Neural cell (in vitro differentiated cells): ENCODE measurements at regions not wholly inside any gene's neighbourhood (a gene's known extent, or its start where the extent isn't known, plus 50 kb on each side); places are given as distances from the start of the nearest gene placed in this dataset.

Experiments
- H2AFZ ChIP-seq: fragments of 200-600, 300-800 bp; sonication (generic), shearing (Covaris generic); 2 replicates; pipeline ENCODE4 v1.6.0; 2014; ENCODE audit warnings: low read depth, mild to moderate bottlenecking, antibody characterized with exemption, low read length, moderate library complexity
- H3F3A ChIP-seq: fragments of 200-600 bp; shearing (Covaris generic); 2 replicates; pipeline ENCODE4 v1.6.1; 2016; ENCODE audit warnings: mild to moderate bottlenecking, moderate library complexity, mixed read lengths, antibody characterized with exemption, low read length; ENCODE audit not compliant: insufficient read depth, poor library complexity, severe bottlenecking
- H3K27ac ChIP-seq: fragments of 200-600, 300-800 bp; sonication (generic), shearing (Covaris generic); 2 replicates; pipeline ENCODE4 v1.5.1; 2014; ENCODE audit warnings: mild to moderate bottlenecking, low read length, moderate library complexity
- H3K27me3 ChIP-seq: fragments of 300-800, 200-600 bp; sonication (generic), shearing (Covaris generic); 2 replicates; pipeline ENCODE4 v1.6.0; 2014; ENCODE audit warnings: mild to moderate bottlenecking, low read depth, low read length, moderate library complexity; ENCODE audit not compliant: insufficient read depth
- H3K36me3 ChIP-seq: fragments of 300-800, 200-600 bp; sonication (generic), shearing (Covaris generic); 2 replicates; pipeline ENCODE4 v1.5.1; 2014; ENCODE audit warnings: mild to moderate bottlenecking, antibody characterized with exemption, low read length, moderate library complexity; ENCODE audit not compliant: insufficient read depth
- H3K4me2 ChIP-seq: fragments of 300-800, 200-600 bp; sonication (generic), shearing (Covaris generic); 2 replicates; pipeline ENCODE4 v1.6.0; 2014; ENCODE audit warnings: mild to moderate bottlenecking, low read length
- H3K4me3 ChIP-seq: fragments of 300-800, 200-600 bp; sonication (generic), shearing (Covaris generic); 2 replicates; pipeline ENCODE4 v1.5.1; 2014; ENCODE audit warnings: mild to moderate bottlenecking, low read length, moderate library complexity
- H3K79me2 ChIP-seq: fragments of 200-600 bp; shearing (Covaris generic); replicated peaks from 2 replicates; pipeline ENCODE4 v1.6.0; 2014; ENCODE audit warnings: mild to moderate bottlenecking, low read length, moderate library complexity; ENCODE audit not compliant: insufficient read depth
- H3K9ac ChIP-seq: fragments of 300-800, 200-600 bp; sonication (generic), shearing (Covaris generic); 2 replicates; pipeline ENCODE4 v1.6.1; 2016; ENCODE audit warnings: mild to moderate bottlenecking, low read length, mixed read lengths
- H3K9me2 ChIP-seq: fragments of 200-600 bp; shearing (Covaris generic); 2 replicates; pipeline ENCODE4 v1.6.1; 2016; ENCODE audit warnings: mild to moderate bottlenecking, low read length, mixed read lengths; ENCODE audit not compliant: insufficient read depth
- H3K9me3 ChIP-seq: fragments of 200-600, 300-800 bp; sonication (generic), shearing (Covaris generic); 2 replicates; pipeline ENCODE4 v1.6.1; 2016; ENCODE audit warnings: mild to moderate bottlenecking, mixed run types, low read length, moderate library complexity, mixed read lengths
- H4K20me1 ChIP-seq: fragments of 200-600 bp; shearing (Covaris generic); 2 replicates; pipeline ENCODE4 v1.6.1; 2016; ENCODE audit warnings: mild to moderate bottlenecking, mixed run types; ENCODE audit not compliant: insufficient read depth
- CTCF ChIP-seq: fragments of 450-650 bp; IDR thresholded peaks from 2 replicates; pipeline ENCODE4 v1.5.1; 2014; ENCODE audit warnings: antibody characterized with exemption, mild to moderate bottlenecking, moderate library complexity; ENCODE audit not compliant: poor library complexity, severe bottlenecking
- EP300 ChIP-seq: fragments of 450-650 bp; conservative IDR thresholded peaks from 2 replicates; pipeline ENCODE4 v1.6.1; 2014; ENCODE audit warnings: antibody characterized with exemption, mild to moderate bottlenecking, moderate library complexity; ENCODE audit not compliant: poor library complexity, severe bottlenecking
- EZH2 ChIP-seq: fragments of 200-600, 300-800 bp; shearing (Covaris generic), sonication (generic); IDR thresholded peaks from 2 replicates; pipeline ENCODE4 v1.6.1; 2014; ENCODE audit warnings: antibody characterized with exemption, low read length, borderline replicate concordance, mild to moderate bottlenecking; ENCODE audit not compliant: insufficient read depth, poor library complexity, severe bottlenecking
- MXI1 ChIP-seq: fragments of 450-650 bp; conservative IDR thresholded peaks from 2 replicates; pipeline ENCODE4 v1.6.1; 2014; ENCODE audit warnings: antibody characterized with exemption, mild to moderate bottlenecking; ENCODE audit not compliant: poor library complexity, severe bottlenecking
- POLR2AphosphoS5 ChIP-seq: IDR thresholded peaks from 2 replicates; pipeline ENCODE4 v1.6.1; 2012
- RAD21 ChIP-seq: fragments of 450-650 bp; conservative IDR thresholded peaks from 2 replicates; pipeline ENCODE4 v1.6.1; 2014; ENCODE audit warnings: antibody characterized with exemption, mild to moderate bottlenecking, moderate library complexity
- SMC3 ChIP-seq: fragments of 450-650 bp; conservative IDR thresholded peaks from 2 replicates; pipeline ENCODE4 v1.6.1; 2014; ENCODE audit warnings: antibody characterized with exemption, mild to moderate bottlenecking, moderate library complexity; ENCODE audit not compliant: poor library complexity
- TAF1 ChIP-seq: IDR thresholded peaks from 2 replicates; pipeline ENCODE4 v1.6.1; 2012; ENCODE audit warnings: low read depth
- TF ChIP-seq, protein P1 (sequence below): IDR thresholded peaks from 2 replicates; pipeline ENCODE4 v1.6.1; 2012; ENCODE audit warnings: borderline replicate concordance

DNA sequence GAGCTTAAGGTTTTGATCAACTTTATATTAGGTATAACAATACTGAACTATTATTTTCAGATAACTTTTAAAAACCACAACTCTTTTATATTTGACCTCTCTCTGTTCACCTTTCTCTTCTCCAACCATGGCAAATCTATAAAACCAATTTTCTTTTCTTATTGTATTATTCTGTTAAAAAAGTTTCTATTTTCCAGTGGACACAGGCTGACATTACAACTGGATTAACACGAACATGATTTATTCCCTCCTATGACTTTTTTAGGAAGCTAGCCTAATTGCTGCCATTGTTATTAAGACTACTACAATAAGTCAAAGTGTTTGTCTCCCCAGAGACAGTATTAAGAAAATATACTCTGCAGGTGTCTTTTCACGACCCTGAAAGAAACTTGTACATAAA lies 2291.1 kb upstream of the PCDH20 start:
- Histone ChIP-seq H3K9me2 (no peaks in the 10 kb centered on the region), H2AFZ (no peak overlapping the region)
- TF ChIP-seq CTCF (no peak), MXI1 (no peak), SMC3 (no peak)
- TF ChIP-seq, protein P1, sequence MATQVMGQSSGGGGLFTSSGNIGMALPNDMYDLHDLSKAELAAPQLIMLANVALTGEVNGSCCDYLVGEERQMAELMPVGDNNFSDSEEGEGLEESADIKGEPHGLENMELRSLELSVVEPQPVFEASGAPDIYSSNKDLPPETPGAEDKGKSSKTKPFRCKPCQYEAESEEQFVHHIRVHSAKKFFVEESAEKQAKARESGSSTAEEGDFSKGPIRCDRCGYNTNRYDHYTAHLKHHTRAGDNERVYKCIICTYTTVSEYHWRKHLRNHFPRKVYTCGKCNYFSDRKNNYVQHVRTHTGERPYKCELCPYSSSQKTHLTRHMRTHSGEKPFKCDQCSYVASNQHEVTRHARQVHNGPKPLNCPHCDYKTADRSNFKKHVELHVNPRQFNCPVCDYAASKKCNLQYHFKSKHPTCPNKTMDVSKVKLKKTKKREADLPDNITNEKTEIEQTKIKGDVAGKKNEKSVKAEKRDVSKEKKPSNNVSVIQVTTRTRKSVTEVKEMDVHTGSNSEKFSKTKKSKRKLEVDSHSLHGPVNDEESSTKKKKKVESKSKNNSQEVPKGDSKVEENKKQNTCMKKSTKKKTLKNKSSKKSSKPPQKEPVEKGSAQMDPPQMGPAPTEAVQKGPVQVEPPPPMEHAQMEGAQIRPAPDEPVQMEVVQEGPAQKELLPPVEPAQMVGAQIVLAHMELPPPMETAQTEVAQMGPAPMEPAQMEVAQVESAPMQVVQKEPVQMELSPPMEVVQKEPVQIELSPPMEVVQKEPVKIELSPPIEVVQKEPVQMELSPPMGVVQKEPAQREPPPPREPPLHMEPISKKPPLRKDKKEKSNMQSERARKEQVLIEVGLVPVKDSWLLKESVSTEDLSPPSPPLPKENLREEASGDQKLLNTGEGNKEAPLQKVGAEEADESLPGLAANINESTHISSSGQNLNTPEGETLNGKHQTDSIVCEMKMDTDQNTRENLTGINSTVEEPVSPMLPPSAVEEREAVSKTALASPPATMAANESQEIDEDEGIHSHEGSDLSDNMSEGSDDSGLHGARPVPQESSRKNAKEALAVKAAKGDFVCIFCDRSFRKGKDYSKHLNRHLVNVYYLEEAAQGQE: no peak

DNA sequence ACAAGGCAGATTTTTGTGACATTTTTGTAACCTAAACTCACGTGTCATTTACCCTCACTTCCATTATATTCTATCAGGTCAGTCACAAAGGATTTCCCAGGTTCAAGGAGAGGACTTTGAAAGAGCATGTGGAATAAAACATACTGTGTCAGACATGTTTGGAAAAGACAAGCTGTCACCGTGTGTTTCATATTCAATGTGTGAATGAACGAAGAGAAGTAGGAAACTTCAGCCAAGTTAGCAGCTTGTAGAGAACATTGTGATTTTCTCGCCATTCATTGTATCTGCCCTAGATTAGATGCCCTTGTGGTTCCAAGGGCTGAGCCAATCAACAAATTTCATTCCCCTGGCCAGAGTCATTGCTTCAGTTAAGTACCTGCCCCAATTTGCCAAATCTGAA lies 2288.9 kb upstream of the PCDH20 start:
- no peak overlapping the region for H3K27ac ChIP-seq
- TF ChIP-seq, protein P1: no peak
- no peak for TF ChIP-seq POLR2AphosphoS5
- no peak for TF ChIP-seq EP300
- TF ChIP-seq EZH2: no peak
- TF ChIP-seq RAD21: no peak
- no peak for TF ChIP-seq SMC3
- no peak for TF ChIP-seq CTCF
- TF ChIP-seq MXI1: no peak
- no peak for TF ChIP-seq TAF1
- no peaks in the 10 kb centered on the region for H3F3A ChIP-seq
- H4K20me1 ChIP-seq: no peaks in the 10 kb centered on the region
- H3K79me2 ChIP-seq: no peaks in the 10 kb centered on the region
- H3K4me3 ChIP-seq: no peak overlapping the region
- H3K4me2 ChIP-seq: no peak overlapping the region
- no peaks in the 10 kb centered on the region for H3K27me3 ChIP-seq
- no peak overlapping the region for H3K9ac ChIP-seq
- H3K36me3 ChIP-seq: no peaks in the 10 kb centered on the region
- H2AFZ ChIP-seq: no peak overlapping the region
- H3K9me3 ChIP-seq: no peaks in the 10 kb centered on the region
- H3K9me2 ChIP-seq: no peaks in the 10 kb centered on the region

More for the DNA sequence above, 2291.1 kb upstream of the PCDH20 start:
- no peak overlapping the region for H3K27ac ChIP-seq
- H3K36me3 ChIP-seq: no peaks in the 10 kb centered on the region
- H3K79me2 ChIP-seq: no peaks in the 10 kb centered on the region
- H3K9me3 ChIP-seq: no peaks in the 10 kb centered on the region
- H3K27me3 ChIP-seq: no peaks in the 10 kb centered on the region
- H3K4me3 ChIP-seq: no peak overlapping the region
- no peaks in the 10 kb centered on the region for H3F3A ChIP-seq
- no peak overlapping the region for H3K9ac ChIP-seq
- no peak overlapping the region for H3K4me2 ChIP-seq
- H4K20me1 ChIP-seq: no peaks in the 10 kb centered on the region
